ENCODE measurements at regions not wholly inside any gene's neighbourhood (a gene's known extent, or its start where the extent isn't known, plus 50 kb on each side); places are given as distances from the start of the nearest gene placed in this dataset.

DNA sequence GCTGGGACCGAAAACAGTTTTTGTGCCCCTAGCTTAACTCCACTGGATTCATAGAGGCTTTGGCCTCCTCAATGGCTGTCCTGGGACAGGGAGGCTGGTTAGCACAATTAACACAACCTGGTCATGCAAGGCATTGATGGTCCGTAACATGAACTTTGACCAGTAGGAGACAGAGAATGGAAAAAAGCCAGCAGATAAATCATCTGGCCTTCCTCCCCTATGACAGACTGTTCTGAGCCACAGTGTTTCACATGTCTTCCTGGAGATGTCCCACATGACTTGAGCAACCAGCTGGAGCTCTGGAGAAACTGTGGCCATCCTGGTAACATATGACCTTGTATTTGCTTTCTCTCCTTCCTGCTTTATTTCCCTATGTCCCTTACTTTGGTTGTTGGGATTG, 244.2 kb downstream of the UQCRFS1 start:
- TF ChIP-seq POLR2A (IDR thresholded peaks at IDR 0.05; ENCODE audit: low read depth, low read length) (no peak), MYC (IDR thresholded peaks at IDR 0.05; ENCODE audit: low read depth, low read length) (no peak), CTCF (IDR thresholded peaks at IDR 0.05; ENCODE audit: extremely low read depth in 1 of 2, insufficient read depth in 1 of 2, low read depth in 1 of 2, low read length in 2 of 2) (no peak), POLR2AphosphoS5 (IDR thresholded peaks at IDR 0.05; ENCODE audit: insufficient read depth, low read depth, low read length) (no peak), EZH2 (IDR thresholded peaks at IDR 0.05; ENCODE audit: borderline replicate concordance, low read depth, low read length, severe bottlenecking) (no peak), FOS (IDR thresholded peaks at IDR 0.05; ENCODE audit: borderline replicate concordance, insufficient read depth, low read length) (no peak), JUN (IDR thresholded peaks at IDR 0.05; ENCODE audit: borderline replicate concordance, insufficient read depth, insufficient read length, low read depth) (no peak)
- TF ChIP-seq, protein P1, sequence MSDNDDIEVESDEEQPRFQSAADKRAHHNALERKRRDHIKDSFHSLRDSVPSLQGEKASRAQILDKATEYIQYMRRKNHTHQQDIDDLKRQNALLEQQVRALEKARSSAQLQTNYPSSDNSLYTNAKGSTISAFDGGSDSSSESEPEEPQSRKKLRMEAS (IDR thresholded peaks at IDR 0.05; ENCODE audit: insufficient read depth, insufficient read length), result no peak

Measured in endothelial cell of umbilical vein (primary cell).